ENCODE measurements at regions not wholly inside any gene's neighbourhood (a gene's known extent, or its start where the extent isn't known, plus 50 kb on each side); places are given as distances from the start of the nearest gene placed in this dataset.

- no peak for TF ChIP-seq EP300 (IDR thresholded peaks at IDR 0.05)
- TF ChIP-seq POLR2A (IDR thresholded peaks at IDR 0.05): no peak
- no peak for TF ChIP-seq POLR2AphosphoS5 (IDR thresholded peaks at IDR 0.05)
- TF ChIP-seq CTCF (IDR thresholded peaks at IDR 0.05): no peak
Observed at GRCh38 chr7:80037689-80038088, 96.9 kb upstream of the GNAI1 start.

GRCh38 chr7:80036107-80036506 lies 98.5 kb upstream of the GNAI1 start:
- DNase-seq: no peak

More at GRCh38 chr7:80037689-80038088, 96.9 kb upstream of the GNAI1 start:
- intact Hi-C loops (cut with DNase I; ENCODE audit: low total_unique reads): no loop called here
- H3K4me3 ChIP-seq: no peak overlapping the region
- no peaks in the 10 kb centered on the region for H3K9me3 ChIP-seq
- no peak overlapping the region for H3K27ac ChIP-seq
- H3K4me1 ChIP-seq: no peaks in the 10 kb centered on the region
- no peak for DNase-seq
- no peaks in the 10 kb centered on the region for H3K36me3 ChIP-seq
- H3K27me3 ChIP-seq: no peaks in the 10 kb centered on the region
- 76 to 83% (median 79%) methylated on average over 2 of the region's 2 CpGs for WGBS, 5 donors

GRCh38 chr7:80028717-80029116 lies 105.9 kb upstream of the GNAI1 start:
- H3K27me3 ChIP-seq: no peaks in the 10 kb centered on the region
- WGBS, 5 donors: 74 to 87% (median 81%) methylated on average over 3 of the region's 3 CpGs
- no peak overlapping the region for H3K27ac ChIP-seq
- H3K4me1 ChIP-seq: no peaks in the 10 kb centered on the region
- DNase-seq: no peak
- H3K36me3 ChIP-seq: no peaks in the 10 kb centered on the region
- peaks cover 0 to 3% (median 0%) of the 10 kb centered on the region in 4 donors for H3K9me3 ChIP-seq
- TF ChIP-seq POLR2A (IDR thresholded peaks at IDR 0.05): no peak
- TF ChIP-seq CTCF (IDR thresholded peaks at IDR 0.05): no peak
- no peak for TF ChIP-seq POLR2AphosphoS5 (IDR thresholded peaks at IDR 0.05)
- TF ChIP-seq EP300 (IDR thresholded peaks at IDR 0.05): no peak
- no peak overlapping the region for H3K4me3 ChIP-seq
- intact Hi-C loops (cut with DNase I; ENCODE audit: low total_unique reads): no loop called here

More at GRCh38 chr7:80036107-80036506, 98.5 kb upstream of the GNAI1 start:
- no peak overlapping the region for H3K4me3 ChIP-seq
- WGBS, 5 donors: 54 to 70% (median 64%) methylated on average over 2 of the region's 2 CpGs
- intact Hi-C loops (cut with DNase I; ENCODE audit: low total_unique reads): no loop called here
- no peak for TF ChIP-seq EP300 (IDR thresholded peaks at IDR 0.05)
- no peak for TF ChIP-seq CTCF (IDR thresholded peaks at IDR 0.05)
- no peaks in the 10 kb centered on the region for H3K27me3 ChIP-seq
- H3K9me3 ChIP-seq: no peaks in the 10 kb centered on the region
- no peaks in the 10 kb centered on the region for H3K4me1 ChIP-seq
- no peaks in the 10 kb centered on the region for H3K36me3 ChIP-seq
- H3K27ac ChIP-seq: no peak overlapping the region

- Histone ChIP-seq H3K9me3 (peaks cover 0 to 8% (median 0%) of the 10 kb centered on the region in 4 donors), H3K4me1 (no peaks in the 10 kb centered on the region), H3K4me3 (no peak overlapping the region), H3K27me3 (no peaks in the 10 kb centered on the region), H3K27ac (no peak overlapping the region), H3K36me3 (no peaks in the 10 kb centered on the region)
- DNase-seq: peak in 1 of 2 donors; percentile 20
- 59 to 71% (median 62%) methylated on average over 4 of the region's 4 CpGs for WGBS, 5 donors
- TF ChIP-seq POLR2AphosphoS5 (IDR thresholded peaks at IDR 0.05) (no peak), POLR2A (IDR thresholded peaks at IDR 0.05) (no peak), CTCF (IDR thresholded peaks at IDR 0.05) (no peak), EP300 (IDR thresholded peaks at IDR 0.05) (no peak)
- intact Hi-C loops (cut with DNase I; ENCODE audit: low total_unique reads): no loop called here
Observed at GRCh38 chr7:80027611-80028173, 106.9 kb upstream of the GNAI1 start.

Data from stomach (tissue), 8 donors.